ENCODE measurements at regions not wholly inside any gene's neighbourhood (a gene's known extent, or its start where the extent isn't known, plus 50 kb on each side); places are given as distances from the start of the nearest gene placed in this dataset.
"Not testable (repeated sequence)": the region's sequence is repeated elsewhere in the genome, so short reads cannot be mapped to it uniquely, and the experiment has no call there.

DNA sequence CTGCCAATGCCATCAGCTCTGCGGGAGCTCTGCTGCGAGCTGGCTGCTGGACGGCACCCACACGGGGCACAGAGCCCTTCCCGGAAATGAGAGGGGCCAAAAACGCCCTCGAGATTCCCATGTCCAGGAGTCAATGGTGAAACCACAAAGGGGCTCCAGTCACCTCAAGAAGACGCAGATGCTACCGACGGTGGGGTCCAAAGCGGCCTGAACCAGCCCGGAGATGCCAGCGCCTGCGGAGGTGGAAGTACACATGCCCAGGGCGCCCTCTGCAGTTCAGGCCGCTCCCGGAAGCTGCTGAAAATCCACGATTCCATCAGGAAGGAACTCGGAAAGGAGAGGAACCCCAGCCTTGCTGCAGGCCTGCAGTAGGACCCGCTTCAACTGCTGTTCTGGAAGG lies 82.4 kb upstream of the SELENOP start:
- no peak for DNase-seq (ENCODE audit: low spot score)

DNA sequence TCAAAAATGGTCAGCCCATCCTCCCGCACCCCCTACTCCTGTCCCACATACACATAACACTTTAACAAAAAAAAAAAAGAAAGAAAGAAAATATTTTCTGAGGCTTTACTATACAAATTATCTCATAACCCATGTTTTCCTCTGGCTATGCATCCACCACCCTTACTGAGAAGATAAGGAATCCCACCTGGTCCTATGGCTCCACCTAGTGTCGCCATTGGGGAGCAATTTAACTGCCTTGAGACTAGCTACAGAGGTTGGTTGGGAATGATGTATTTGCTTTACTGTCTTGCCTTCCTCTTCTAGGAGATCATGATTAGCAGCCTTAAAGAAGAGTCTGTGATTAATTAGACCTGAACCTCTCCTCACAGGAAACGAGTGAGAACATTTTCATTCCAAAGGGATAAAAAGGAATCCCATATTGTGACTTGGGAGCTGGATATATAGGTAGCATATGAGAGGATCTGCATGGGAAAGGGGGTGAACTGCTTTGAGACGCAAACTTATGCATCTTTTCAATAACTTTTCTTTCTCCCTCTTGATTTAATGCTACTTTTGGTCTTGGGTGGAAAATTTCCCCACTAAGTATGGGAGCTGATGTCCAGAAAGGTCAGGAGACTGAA lies 77.7 kb upstream of the SELENOP start:
- DNase-seq (ENCODE audit: low spot score) = peak; percentile 93

DNA sequence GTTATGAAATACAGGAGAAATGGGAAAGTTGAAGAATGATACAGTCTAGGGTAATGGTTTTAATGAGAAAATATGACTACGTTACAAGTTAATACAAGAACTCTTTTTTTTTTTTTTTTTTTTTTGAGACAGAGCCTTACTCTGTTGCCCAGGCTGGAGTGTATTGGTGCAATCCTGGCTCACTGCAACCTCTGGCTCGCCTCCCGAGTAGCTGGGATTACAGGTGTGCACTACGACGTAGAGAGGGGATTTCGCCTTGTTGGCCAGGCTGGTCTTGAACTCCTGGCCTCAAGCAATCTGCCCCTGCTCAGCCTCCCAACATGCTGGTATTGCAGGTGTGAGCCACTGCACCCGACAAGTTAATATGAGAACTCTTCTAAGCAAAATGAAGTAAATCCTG lies 77.1 kb upstream of the SELENOP start:
- DNase-seq (ENCODE audit: low spot score) = no peak

DNA sequence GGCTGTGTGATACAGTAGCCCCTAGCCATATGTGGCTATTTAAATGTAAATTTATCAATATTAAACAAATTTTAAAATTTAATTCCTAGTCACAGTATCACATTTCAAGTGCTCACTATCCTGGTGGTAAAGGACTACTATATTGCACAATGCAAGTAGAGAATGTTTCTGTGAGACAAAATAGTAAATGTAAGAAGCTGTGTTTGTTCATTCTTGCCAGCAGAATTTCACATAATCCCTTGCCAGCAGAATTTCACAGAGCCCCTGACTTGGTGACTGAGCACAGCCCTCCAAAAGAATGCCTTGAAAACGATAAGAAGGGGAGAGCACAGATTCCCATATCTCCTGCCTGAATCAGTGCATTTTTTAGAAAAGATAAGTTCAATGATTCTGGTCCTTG lies 75.9 kb upstream of the SELENOP start:
- DNase-seq (ENCODE audit: low spot score) = no peak

GRCh38 chr5:42887097-42887496 lies 75.4 kb upstream of the SELENOP start:
- no peak for DNase-seq (ENCODE audit: low spot score)

GRCh38 chr5:42886635-42887034 lies 74.9 kb upstream of the SELENOP start:
- DNase-seq (ENCODE audit: low spot score) = no peak

GRCh38 chr5:42884326-42884725 lies 72.6 kb upstream of the SELENOP start:
- DNase-seq (ENCODE audit: low spot score) = no peak

GRCh38 chr5:42881416-42882117 lies 69.9 kb upstream of the SELENOP start:
- DNase-seq (ENCODE audit: low spot score) = no peak

GRCh38 chr5:42880496-42881150 lies 68.9 kb upstream of the SELENOP start:
- no peak for DNase-seq (ENCODE audit: low spot score)

- no peak for DNase-seq (ENCODE audit: low spot score)
Observed at GRCh38 chr5:42879291-42879690, 67.6 kb upstream of the SELENOP start.

DNA sequence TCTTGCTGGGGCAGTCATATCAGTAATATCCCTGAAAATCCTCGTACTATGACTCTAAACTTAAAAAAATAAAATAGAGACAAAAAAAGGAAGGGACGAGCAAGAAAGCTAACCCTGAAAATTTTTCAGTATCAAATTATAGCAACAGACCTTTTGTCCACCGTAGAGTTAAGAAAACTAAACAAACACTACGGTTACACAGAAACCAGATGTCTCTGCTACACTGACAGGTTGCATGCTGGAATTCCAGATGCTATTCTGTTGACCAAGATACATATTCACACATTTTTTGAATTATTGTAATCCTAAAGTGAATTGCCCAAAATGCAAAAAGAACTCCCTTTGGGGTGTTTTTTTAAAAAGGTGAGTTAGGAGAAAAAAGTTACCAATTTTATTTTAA lies 66.9 kb upstream of the SELENOP start:
- DNase-seq (ENCODE audit: low spot score) = no peak

DNA sequence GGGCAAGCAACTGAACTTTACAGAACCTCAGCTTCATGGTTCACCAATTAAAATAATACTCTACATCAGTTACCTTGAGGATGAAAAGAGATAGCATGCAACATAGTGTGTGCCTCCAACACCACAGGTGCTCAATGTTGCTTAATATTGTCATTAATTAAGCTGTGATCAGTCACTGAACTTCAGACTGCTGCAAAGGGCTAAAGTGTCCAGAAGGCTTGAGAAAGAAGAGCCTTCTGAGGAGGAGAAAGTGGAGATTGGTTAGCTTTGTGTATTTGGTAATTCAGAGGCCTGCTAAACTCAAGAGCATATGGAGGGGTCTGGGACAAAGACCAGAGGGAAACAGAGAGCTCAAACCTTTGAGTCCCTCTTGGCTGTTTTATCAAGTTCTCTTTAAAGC lies 66.3 kb upstream of the SELENOP start:
- no peak for DNase-seq (ENCODE audit: low spot score)

GRCh38 chr5:42877431-42877830 lies 65.7 kb upstream of the SELENOP start:
- no peak for DNase-seq (ENCODE audit: low spot score)

- peak; percentile 35 for DNase-seq (ENCODE audit: low spot score)
Observed at GRCh38 chr5:42876375-42876844, 64.7 kb upstream of the SELENOP start.

DNA sequence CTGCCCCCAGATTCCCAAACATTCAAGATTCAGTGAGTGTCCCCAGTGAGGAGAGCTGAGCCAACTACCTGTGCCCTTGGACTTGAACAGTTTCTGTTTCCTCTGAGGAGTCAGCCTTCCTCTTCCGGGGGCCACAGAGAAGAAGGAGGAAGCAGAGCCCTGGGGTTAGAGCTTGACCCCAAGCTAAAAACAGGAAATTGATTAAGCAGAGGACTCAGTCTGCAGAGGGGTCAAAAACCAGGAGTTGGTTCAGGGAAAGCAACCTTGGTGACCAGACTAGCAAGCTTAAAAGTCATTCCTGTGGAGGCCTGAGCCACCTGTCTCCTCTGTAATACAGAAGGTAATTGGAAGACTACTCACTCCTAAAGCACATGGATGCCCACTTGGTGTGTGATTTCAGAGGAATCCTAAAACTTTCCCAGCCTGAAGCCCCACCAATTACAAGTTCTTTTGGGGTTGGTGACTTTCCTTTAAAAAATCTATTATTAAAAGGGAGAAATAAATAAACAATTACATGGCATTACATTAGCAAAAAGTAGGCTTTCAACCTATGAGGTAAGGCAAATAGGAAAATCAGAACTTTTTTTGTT lies 64.2 kb upstream of the SELENOP start:
- no peak for DNase-seq (ENCODE audit: low spot score)

DNA sequence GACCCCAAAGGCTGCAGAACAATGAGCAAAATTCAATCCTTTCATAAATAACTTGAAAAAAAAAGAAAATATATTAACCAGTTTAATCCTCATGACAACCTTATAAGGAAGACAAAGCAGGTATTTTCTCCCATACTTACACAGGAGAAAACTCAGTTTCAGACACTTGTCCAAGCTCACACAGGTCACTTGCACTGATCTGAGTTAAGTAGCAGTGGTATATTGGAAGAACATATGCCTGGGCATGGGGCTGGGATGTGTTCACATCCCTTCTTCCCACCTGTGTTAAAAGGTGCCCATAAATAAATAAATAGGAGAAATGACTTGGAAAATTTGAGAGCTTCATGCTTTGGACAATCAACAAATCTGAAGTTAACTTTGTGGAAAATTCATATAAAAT lies 63.5 kb upstream of the SELENOP start:
- DNase-seq (ENCODE audit: low spot score) = no peak

GRCh38 chr5:42874621-42875198 lies 63.0 kb upstream of the SELENOP start:
- no peak for DNase-seq (ENCODE audit: low spot score)

DNA sequence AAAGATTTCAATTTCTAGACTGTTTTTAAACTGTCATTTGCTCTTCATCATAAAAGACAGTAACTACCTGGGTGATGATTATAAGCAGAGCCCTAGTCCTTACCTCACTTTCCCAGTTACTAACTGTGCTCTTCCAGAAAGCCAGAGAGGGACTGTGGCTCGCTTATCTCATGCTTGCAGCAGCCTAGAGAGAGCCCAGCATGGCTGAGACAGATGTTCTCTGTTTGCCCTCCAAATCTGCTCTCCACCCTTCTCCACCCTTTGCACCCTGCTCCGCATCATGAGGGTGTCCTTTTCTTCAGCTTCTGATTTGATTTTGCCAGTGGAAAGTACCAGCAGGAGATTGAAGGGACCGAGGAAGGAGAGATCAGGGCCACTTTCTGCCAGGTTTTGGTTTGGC lies 61.2 kb upstream of the SELENOP start:
- DNase-seq (ENCODE audit: low spot score) = no peak

- peak; percentile 29 for DNase-seq (ENCODE audit: low spot score)
Observed at GRCh38 chr5:42870882-42871418, 59.3 kb upstream of the SELENOP start.

DNA sequence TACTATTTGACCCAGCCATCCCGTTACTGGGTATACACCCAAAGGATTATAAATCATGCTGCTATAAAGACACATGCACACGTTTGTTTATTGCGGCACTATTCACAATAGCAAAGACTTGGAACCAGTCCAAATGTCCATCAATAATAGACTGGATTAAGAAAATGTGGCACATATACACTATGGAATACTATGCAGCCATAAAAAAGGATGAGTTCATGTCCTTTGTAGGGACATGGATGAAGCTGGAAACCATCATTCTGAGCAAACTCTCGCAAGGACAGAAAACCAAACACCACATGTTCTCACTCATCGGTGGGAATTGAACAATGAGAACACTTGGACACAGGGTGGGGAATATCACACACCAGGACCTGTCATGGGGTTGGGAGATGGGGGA lies 56.7 kb upstream of the SELENOP start:
- DNase-seq (ENCODE audit: low spot score) = not testable (repeated sequence)

- DNase-seq (ENCODE audit: low spot score) = not testable (repeated sequence)
Observed at GRCh38 chr5:42864749-42865148, 53.1 kb upstream of the SELENOP start.
